ENCODE measurements at regions not wholly inside any gene's neighbourhood (a gene's known extent, or its start where the extent isn't known, plus 50 kb on each side); places are given as distances from the start of the nearest gene placed in this dataset.

GRCh38 chr2:58959996-58960395, 718.9 kb upstream of the FANCL start:
- no peak for ATAC-seq (ENCODE audit: poor library complexity)

GRCh38 chr2:58957188-58957840, 716.2 kb upstream of the FANCL start:
- H3K36me3 ChIP-seq (ENCODE audit: insufficient read depth, low read length), result no peaks in the 10 kb centered on the region
- no peak for DNase-seq
- no peak for TF ChIP-seq CTCF (IDR thresholded peaks at IDR 0.05)
- CTCF ChIA-PET, result no interaction called here
- no peaks in the 10 kb centered on the region for H3K36me3 Mint-ChIP-seq (ENCODE audit: low read depth)
- no peaks in the 10 kb centered on the region for H3K9me3 ChIP-seq (ENCODE audit: control insufficient read depth in 1 of 2, insufficient read depth in 1 of 2, low read length in 2 of 2)
- intact Hi-C loops (cut with DNase I, micrococcal nuclease), result no loop called here
- no peak overlapping the region for H3K4me3 Mint-ChIP-seq
- no peaks in the 10 kb centered on the region for H3K4me1 Mint-ChIP-seq (ENCODE audit: low read depth)
- H3K27me3 Mint-ChIP-seq, result no peaks in the 10 kb centered on the region
- ATAC-seq (ENCODE audit: poor library complexity), result no peak
- H3K27ac Mint-ChIP-seq, result no peak overlapping the region
- H3K27ac ChIP-seq (ENCODE audit: low read depth in 1 of 2, low read length in 2 of 2), result no peak overlapping the region
- no peak overlapping the region for H3K4me3 ChIP-seq (ENCODE audit: low read length)
- POLR2A ChIA-PET, result no interaction called here
- no peaks in the 10 kb centered on the region for H3K4me1 ChIP-seq (ENCODE audit: insufficient read depth, low read length)
- no peaks in the 10 kb centered on the region for H3K9me3 Mint-ChIP-seq
- H3K27me3 ChIP-seq (ENCODE audit: control insufficient read depth in 1 of 2, insufficient read depth in 2 of 2, low read length in 2 of 2), result no peaks in the 10 kb centered on the region

More at GRCh38 chr2:58959996-58960395, 718.9 kb upstream of the FANCL start:
- no peaks in the 10 kb centered on the region for H3K4me1 Mint-ChIP-seq (ENCODE audit: low read depth)
- Histone ChIP-seq H3K4me1 (ENCODE audit: insufficient read depth, low read length) (no peaks in the 10 kb centered on the region), H3K4me3 (ENCODE audit: low read length) (no peak overlapping the region), H3K27ac (ENCODE audit: low read depth in 1 of 2, low read length in 2 of 2) (no peak overlapping the region), H3K9me3 (ENCODE audit: control insufficient read depth in 1 of 2, insufficient read depth in 1 of 2, low read length in 2 of 2) (no peaks in the 10 kb centered on the region), H3K27me3 (ENCODE audit: control insufficient read depth in 1 of 2, insufficient read depth in 2 of 2, low read length in 2 of 2) (no peaks in the 10 kb centered on the region), H3K36me3 (ENCODE audit: insufficient read depth, low read length) (no peaks in the 10 kb centered on the region)
- no peak overlapping the region for H3K4me3 Mint-ChIP-seq
- intact Hi-C loops (cut with DNase I, micrococcal nuclease), result no loop called here
- H3K27me3 Mint-ChIP-seq, result no peaks in the 10 kb centered on the region
- POLR2A ChIA-PET, result no interaction called here
- no peak for DNase-seq
- CTCF ChIA-PET, result no interaction called here
- H3K36me3 Mint-ChIP-seq (ENCODE audit: low read depth), result no peaks in the 10 kb centered on the region
- no peaks in the 10 kb centered on the region for H3K9me3 Mint-ChIP-seq
- H3K27ac Mint-ChIP-seq, result no peak overlapping the region
- TF ChIP-seq CTCF (IDR thresholded peaks at IDR 0.05), result no peak

GRCh38 chr2:58954880-58955385, 713.8 kb upstream of the FANCL start:
- H3K9me3 ChIP-seq (ENCODE audit: control insufficient read depth in 1 of 2, insufficient read depth in 1 of 2, low read length in 2 of 2), result no peaks in the 10 kb centered on the region
- Mint-ChIP-seq H3K4me3 (no peak overlapping the region), H3K27me3 (no peaks in the 10 kb centered on the region), H3K4me1 (ENCODE audit: low read depth) (no peaks in the 10 kb centered on the region), H3K9me3 (no peaks in the 10 kb centered on the region), H3K27ac (no peak overlapping the region), H3K36me3 (ENCODE audit: low read depth) (no peaks in the 10 kb centered on the region)
- H3K27ac ChIP-seq (ENCODE audit: low read depth in 1 of 2, low read length in 2 of 2), result no peak overlapping the region
- no peak for TF ChIP-seq CTCF (IDR thresholded peaks at IDR 0.05)
- ATAC-seq (ENCODE audit: poor library complexity) (no peak), DNase-seq (no peak)
- no peaks in the 10 kb centered on the region for H3K4me1 ChIP-seq (ENCODE audit: insufficient read depth, low read length)
- no peak overlapping the region for H3K4me3 ChIP-seq (ENCODE audit: low read length)
- ChIA-PET POLR2A (no interaction called here), CTCF (no interaction called here)
- intact Hi-C loops (cut with DNase I, micrococcal nuclease), result no loop called here
- no peaks in the 10 kb centered on the region for H3K36me3 ChIP-seq (ENCODE audit: insufficient read depth, low read length)
- H3K27me3 ChIP-seq (ENCODE audit: control insufficient read depth in 1 of 2, insufficient read depth in 2 of 2, low read length in 2 of 2), result no peaks in the 10 kb centered on the region

Data from CD4-positive, alpha-beta T cell (primary cell).